ENCODE measurements at regions not wholly inside any gene's neighbourhood (a gene's known extent, or its start where the extent isn't known, plus 50 kb on each side); places are given as distances from the start of the nearest gene placed in this dataset.
"Not testable (repeated sequence)": the region's sequence is repeated elsewhere in the genome, so short reads cannot be mapped to it uniquely, and the experiment has no call there.

GRCh38 chr6:139987091-139987490 lies 612.6 kb upstream of the CITED2 start:
- H3K4me1 ChIP-seq (ENCODE audit: control insufficient read depth, insufficient read depth, low read length), result peaks cover 23% of the 10 kb centered on the region
- H3K36me3 ChIP-seq (ENCODE audit: control insufficient read depth, insufficient read depth, low read length), result no peaks in the 10 kb centered on the region
- H3K27me3 ChIP-seq (ENCODE audit: control insufficient read depth, insufficient read depth, low read length), result no peaks in the 10 kb centered on the region
- no peak overlapping the region for H3K4me3 ChIP-seq (ENCODE audit: low read length)
- no peak overlapping the region for H3K27ac ChIP-seq (ENCODE audit: low read depth, low read length)
- H3K9ac ChIP-seq (ENCODE audit: low read length), result no peak overlapping the region

- Histone ChIP-seq H3K4me3 (ENCODE audit: low read length) (no peak overlapping the region), H3K36me3 (ENCODE audit: control insufficient read depth, insufficient read depth, low read length) (no peaks in the 10 kb centered on the region), H3K9ac (ENCODE audit: low read length) (no peak overlapping the region), H3K4me1 (ENCODE audit: control insufficient read depth, insufficient read depth, low read length) (peaks cover 21% of the 10 kb centered on the region), H3K27ac (ENCODE audit: low read depth, low read length) (no peak overlapping the region), H3K27me3 (ENCODE audit: control insufficient read depth, insufficient read depth, low read length) (no peaks in the 10 kb centered on the region)
Observed at GRCh38 chr6:139985236-139985815, 610.9 kb upstream of the CITED2 start.

GRCh38 chr6:139984317-139984716 lies 609.9 kb upstream of the CITED2 start:
- Histone ChIP-seq H3K36me3 (ENCODE audit: control insufficient read depth, insufficient read depth, low read length) (no peaks in the 10 kb centered on the region), H3K4me3 (ENCODE audit: low read length) (no peak overlapping the region), H3K27ac (ENCODE audit: low read depth, low read length) (peak overlapping the region; percentile 77), H3K27me3 (ENCODE audit: control insufficient read depth, insufficient read depth, low read length) (no peaks in the 10 kb centered on the region), H3K4me1 (ENCODE audit: control insufficient read depth, insufficient read depth, low read length) (peaks cover 19% of the 10 kb centered on the region), H3K9ac (ENCODE audit: low read length) (no peak overlapping the region)

- Histone ChIP-seq H3K27me3 (ENCODE audit: control insufficient read depth, insufficient read depth, low read length) (no peaks in the 10 kb centered on the region), H3K4me1 (ENCODE audit: control insufficient read depth, insufficient read depth, low read length) (peaks cover 22% of the 10 kb centered on the region), H3K9ac (ENCODE audit: low read length) (no peak overlapping the region)
Observed at GRCh38 chr6:139983555-139984276, 609.3 kb upstream of the CITED2 start.

GRCh38 chr6:139982652-139983295 lies 608.3 kb upstream of the CITED2 start:
- H3K27ac ChIP-seq (ENCODE audit: low read depth, low read length), result peak overlapping the region; percentile 77
- H3K4me1 ChIP-seq (ENCODE audit: control insufficient read depth, insufficient read depth, low read length), result peaks cover 22% of the 10 kb centered on the region

More at GRCh38 chr6:139983555-139984276, 609.3 kb upstream of the CITED2 start:
- H3K4me3 ChIP-seq (ENCODE audit: low read length), result no peak overlapping the region
- H3K36me3 ChIP-seq (ENCODE audit: control insufficient read depth, insufficient read depth, low read length), result no peaks in the 10 kb centered on the region
- peak overlapping the region; percentile 77 for H3K27ac ChIP-seq (ENCODE audit: low read depth, low read length)

GRCh38 chr6:139982195-139982594 lies 607.7 kb upstream of the CITED2 start:
- H3K4me3 ChIP-seq (ENCODE audit: low read length), result no peak overlapping the region
- peaks cover 22% of the 10 kb centered on the region for H3K4me1 ChIP-seq (ENCODE audit: control insufficient read depth, insufficient read depth, low read length)
- H3K27me3 ChIP-seq (ENCODE audit: control insufficient read depth, insufficient read depth, low read length), result no peaks in the 10 kb centered on the region
- peak overlapping the region; percentile 71 for H3K27ac ChIP-seq (ENCODE audit: low read depth, low read length)
- no peak overlapping the region for H3K9ac ChIP-seq (ENCODE audit: low read length)
- no peaks in the 10 kb centered on the region for H3K36me3 ChIP-seq (ENCODE audit: control insufficient read depth, insufficient read depth, low read length)

More at GRCh38 chr6:139982652-139983295, 608.3 kb upstream of the CITED2 start:
- no peaks in the 10 kb centered on the region for H3K27me3 ChIP-seq (ENCODE audit: control insufficient read depth, insufficient read depth, low read length)
- H3K4me3 ChIP-seq (ENCODE audit: low read length), result no peak overlapping the region
- no peaks in the 10 kb centered on the region for H3K36me3 ChIP-seq (ENCODE audit: control insufficient read depth, insufficient read depth, low read length)
- H3K9ac ChIP-seq (ENCODE audit: low read length), result no peak overlapping the region

GRCh38 chr6:139981768-139982181 lies 607.3 kb upstream of the CITED2 start:
- H3K27me3 ChIP-seq (ENCODE audit: control insufficient read depth, insufficient read depth, low read length), result no peaks in the 10 kb centered on the region
- H3K27ac ChIP-seq (ENCODE audit: low read depth, low read length), result peak overlapping the region; percentile 71
- H3K4me3 ChIP-seq (ENCODE audit: low read length), result no peak overlapping the region
- H3K4me1 ChIP-seq (ENCODE audit: control insufficient read depth, insufficient read depth, low read length), result peaks cover 22% of the 10 kb centered on the region
- H3K9ac ChIP-seq (ENCODE audit: low read length), result no peak overlapping the region
- no peaks in the 10 kb centered on the region for H3K36me3 ChIP-seq (ENCODE audit: control insufficient read depth, insufficient read depth, low read length)

- peak overlapping the region; percentile 71 for H3K27ac ChIP-seq (ENCODE audit: low read depth, low read length)
Observed at GRCh38 chr6:139981066-139981624, 606.7 kb upstream of the CITED2 start.

GRCh38 chr6:139980631-139981030 lies 606.2 kb upstream of the CITED2 start:
- not testable (repeated sequence) for H3K4me3 ChIP-seq (ENCODE audit: low read length); H3K27me3 ChIP-seq (ENCODE audit: control insufficient read depth, insufficient read depth, low read length); H3K9ac ChIP-seq (ENCODE audit: low read length); H3K36me3 ChIP-seq (ENCODE audit: control insufficient read depth, insufficient read depth, low read length)
- Histone ChIP-seq H3K27ac (ENCODE audit: low read depth, low read length) (peak overlapping the region; percentile 71), H3K4me1 (ENCODE audit: control insufficient read depth, insufficient read depth, low read length) (peaks cover 22% of the 10 kb centered on the region)

More at GRCh38 chr6:139981066-139981624, 606.7 kb upstream of the CITED2 start:
- no peak overlapping the region for H3K4me3 ChIP-seq (ENCODE audit: low read length)
- H3K27me3 ChIP-seq (ENCODE audit: control insufficient read depth, insufficient read depth, low read length), result no peaks in the 10 kb centered on the region
- H3K9ac ChIP-seq (ENCODE audit: low read length), result no peak overlapping the region
- H3K36me3 ChIP-seq (ENCODE audit: control insufficient read depth, insufficient read depth, low read length), result no peaks in the 10 kb centered on the region
- peaks cover 22% of the 10 kb centered on the region for H3K4me1 ChIP-seq (ENCODE audit: control insufficient read depth, insufficient read depth, low read length)

GRCh38 chr6:139979021-139979725 lies 604.7 kb upstream of the CITED2 start:
- Histone ChIP-seq H3K9ac (ENCODE audit: low read length) (no peak overlapping the region), H3K36me3 (ENCODE audit: control insufficient read depth, insufficient read depth, low read length) (no peaks in the 10 kb centered on the region), H3K27me3 (ENCODE audit: control insufficient read depth, insufficient read depth, low read length) (no peaks in the 10 kb centered on the region), H3K27ac (ENCODE audit: low read depth, low read length) (no peak overlapping the region), H3K4me1 (ENCODE audit: control insufficient read depth, insufficient read depth, low read length) (peaks cover 22% of the 10 kb centered on the region), H3K4me3 (ENCODE audit: low read length) (no peak overlapping the region)

GRCh38 chr6:139977887-139978332 lies 603.5 kb upstream of the CITED2 start:
- Histone ChIP-seq H3K9ac (ENCODE audit: low read length) (no peak overlapping the region), H3K36me3 (ENCODE audit: control insufficient read depth, insufficient read depth, low read length) (no peaks in the 10 kb centered on the region), H3K4me3 (ENCODE audit: low read length) (no peak overlapping the region), H3K27me3 (ENCODE audit: control insufficient read depth, insufficient read depth, low read length) (no peaks in the 10 kb centered on the region), H3K27ac (ENCODE audit: low read depth, low read length) (peak overlapping the region; percentile 33), H3K4me1 (ENCODE audit: control insufficient read depth, insufficient read depth, low read length) (peaks cover 25% of the 10 kb centered on the region)

All from rectal smooth muscle tissue (tissue), 1 donor.